ENCODE measurements at regions not wholly inside any gene's neighbourhood (a gene's known extent, or its start where the extent isn't known, plus 50 kb on each side); places are given as distances from the start of the nearest gene placed in this dataset.

- DNase-seq (ENCODE audit: low read depth), result no peak
- TF ChIP-seq CTCF (IDR thresholded peaks at IDR 0.05; ENCODE audit: insufficient read depth, low read length, poor library complexity, severe bottlenecking), result no peak
- H3K4me3 ChIP-seq (ENCODE audit: low read depth, low read length), result no peak overlapping the region
- no peaks in the 10 kb centered on the region for H3K36me3 ChIP-seq (ENCODE audit: control insufficient read depth, insufficient read depth, low read length)
- no peaks in the 10 kb centered on the region for H3K27me3 ChIP-seq (ENCODE audit: control insufficient read depth, insufficient read depth, low read length)
These were observed 313.3 kb upstream of the XYLT1 start for GRCh38 chr16:17784073-17784472.

- H3K27me3 ChIP-seq (ENCODE audit: control insufficient read depth, insufficient read depth, low read length), result no peaks in the 10 kb centered on the region
- H3K4me3 ChIP-seq (ENCODE audit: low read depth, low read length), result no peak overlapping the region
- no peak for TF ChIP-seq CTCF (IDR thresholded peaks at IDR 0.05; ENCODE audit: insufficient read depth, low read length, poor library complexity, severe bottlenecking)
- no peaks in the 10 kb centered on the region for H3K36me3 ChIP-seq (ENCODE audit: control insufficient read depth, insufficient read depth, low read length)
- no peak for DNase-seq (ENCODE audit: low read depth)
These were observed 309.4 kb upstream of the XYLT1 start for GRCh38 chr16:17780181-17780580.

GRCh38 chr16:17777408-17777863, 306.7 kb upstream of the XYLT1 start:
- no peak overlapping the region for H3K4me3 ChIP-seq (ENCODE audit: low read depth, low read length)
- H3K27me3 ChIP-seq (ENCODE audit: control insufficient read depth, insufficient read depth, low read length), result no peaks in the 10 kb centered on the region
- TF ChIP-seq CTCF (IDR thresholded peaks at IDR 0.05; ENCODE audit: insufficient read depth, low read length, poor library complexity, severe bottlenecking), result no peak
- H3K36me3 ChIP-seq (ENCODE audit: control insufficient read depth, insufficient read depth, low read length), result no peaks in the 10 kb centered on the region
- no peak for DNase-seq (ENCODE audit: low read depth)

- Histone ChIP-seq H3K27me3 (ENCODE audit: control insufficient read depth, insufficient read depth, low read length) (no peaks in the 10 kb centered on the region), H3K4me3 (ENCODE audit: low read depth, low read length) (no peak overlapping the region), H3K36me3 (ENCODE audit: control insufficient read depth, insufficient read depth, low read length) (no peaks in the 10 kb centered on the region)
- TF ChIP-seq CTCF (IDR thresholded peaks at IDR 0.05; ENCODE audit: insufficient read depth, low read length, poor library complexity, severe bottlenecking), result no peak
- DNase-seq (ENCODE audit: low read depth), result no peak
These were observed 306.1 kb upstream of the XYLT1 start for GRCh38 chr16:17776888-17777287.

GRCh38 chr16:17776465-17776864, 305.7 kb upstream of the XYLT1 start:
- TF ChIP-seq CTCF (IDR thresholded peaks at IDR 0.05; ENCODE audit: insufficient read depth, low read length, poor library complexity, severe bottlenecking), result no peak
- Histone ChIP-seq H3K36me3 (ENCODE audit: control insufficient read depth, insufficient read depth, low read length) (no peaks in the 10 kb centered on the region), H3K27me3 (ENCODE audit: control insufficient read depth, insufficient read depth, low read length) (no peaks in the 10 kb centered on the region), H3K4me3 (ENCODE audit: low read depth, low read length) (no peak overlapping the region)
- no peak for DNase-seq (ENCODE audit: low read depth)

- no peak overlapping the region for H3K4me3 ChIP-seq (ENCODE audit: low read depth, low read length)
- no peak for DNase-seq (ENCODE audit: low read depth)
- no peaks in the 10 kb centered on the region for H3K36me3 ChIP-seq (ENCODE audit: control insufficient read depth, insufficient read depth, low read length)
- H3K27me3 ChIP-seq (ENCODE audit: control insufficient read depth, insufficient read depth, low read length), result no peaks in the 10 kb centered on the region
- no peak for TF ChIP-seq CTCF (IDR thresholded peaks at IDR 0.05; ENCODE audit: insufficient read depth, low read length, poor library complexity, severe bottlenecking)
These were observed 304.3 kb upstream of the XYLT1 start for GRCh38 chr16:17775061-17775460.
